GM23338 (cell line): ENCODE measurements at regions not wholly inside any gene's neighbourhood (a gene's known extent, or its start where the extent isn't known, plus 50 kb on each side); places are given as distances from the start of the nearest gene placed in this dataset.

Source experiments
- ATAC-seq: fragments of 200-7000 bp; cut with Tn5 transposase; 3 replicates; pipeline ENCODE4 v1.9.1; 2020
- DNase-seq: peaks from one replicate; pipeline ENCODE4 v3.0.0-alpha.2; 2015; ENCODE audit warnings: low spot score
- H2AFZ ChIP-seq: fragments of 200-600 bp; sonication (generic); 2 replicates; pipeline ENCODE4 v1.8.0; 2016; ENCODE audit warnings: antibody characterized with exemption, mild to moderate bottlenecking, moderate library complexity
- H3F3A ChIP-seq: fragments of 200-600 bp; sonication (generic); replicated peaks from 2 replicates; pipeline ENCODE4 v1.8.0; 2017; ENCODE audit warnings: antibody characterized with exemption, mixed run types, low read depth
- H3K27ac ChIP-seq: fragments of 200-600 bp; sonication (generic); 2 replicates; pipeline ENCODE4 v1.6.1; 2016; ENCODE audit warnings: low read depth
- H3K27me3 ChIP-seq: fragments of 200-600 bp; sonication (generic); 2 replicates; pipeline ENCODE4 v1.8.0; 2016; ENCODE audit warnings: mild to moderate bottlenecking, mixed run types, moderate library complexity; ENCODE audit not compliant: insufficient read depth
- H3K36me3 ChIP-seq: fragments of 200-600 bp; sonication (generic); 2 replicates; pipeline ENCODE4 v1.8.0; 2016; ENCODE audit warnings: mild to moderate bottlenecking; ENCODE audit not compliant: insufficient read depth
- H3K4me1 ChIP-seq: fragments of 200-600 bp; sonication (generic); 2 replicates; pipeline ENCODE4 v1.8.0; 2016; ENCODE audit warnings: mild to moderate bottlenecking, moderate library complexity; ENCODE audit not compliant: insufficient read depth
- H3K4me2 ChIP-seq: fragments of 200-600 bp; sonication (generic); 2 replicates; pipeline ENCODE4 v1.7.1; 2017; ENCODE audit warnings: mixed run types
- H3K4me3 ChIP-seq: fragments of 200-600 bp; sonication (generic); 2 replicates; pipeline ENCODE4 v1.6.1; 2016; ENCODE audit warnings: mixed run types
- H3K79me2 ChIP-seq: fragments of 200-600 bp; sonication (generic); replicated peaks from 2 replicates; pipeline ENCODE4 v1.8.0; 2017; ENCODE audit warnings: mild to moderate bottlenecking; ENCODE audit not compliant: insufficient read depth
- H3K9me2 ChIP-seq: fragments of 200-600 bp; sonication (generic); 2 replicates; pipeline ENCODE4 v1.8.0; 2017; ENCODE audit not compliant: insufficient read depth
- H4K20me1 ChIP-seq: fragments of 200-600 bp; sonication (generic); replicated peaks from 2 replicates; pipeline ENCODE4 v1.8.0; 2017; ENCODE audit warnings: mild to moderate bottlenecking; ENCODE audit not compliant: insufficient read depth
- H3K27ac Mint-ChIP-seq: 2 replicates; pipeline ENCODE4 v1.8.0; 2020; ENCODE audit warnings: inconsistent platforms, mild to moderate bottlenecking, moderate library complexity, mixed read lengths
- H3K27me3 Mint-ChIP-seq: 3 replicates; pipeline ENCODE4 v1.8.0; 2022; ENCODE audit warnings: low read depth, mild to moderate bottlenecking, moderate library complexity, mixed read lengths, inconsistent platforms; ENCODE audit not compliant: insufficient read depth, poor library complexity
- H3K36me3 Mint-ChIP-seq: 3 replicates; pipeline ENCODE4 v1.8.0; 2021; ENCODE audit warnings: low read depth, mild to moderate bottlenecking, inconsistent platforms, moderate library complexity, mixed read lengths
- H3K4me1 Mint-ChIP-seq: 3 replicates; pipeline ENCODE4 v1.8.0; 2020; ENCODE audit warnings: mild to moderate bottlenecking, inconsistent platforms, mixed read lengths
- H3K4me3 Mint-ChIP-seq: 3 replicates; pipeline ENCODE4 v1.8.0; 2021; ENCODE audit warnings: moderate library complexity, mild to moderate bottlenecking, inconsistent platforms, mixed read lengths
- H3K9me3 Mint-ChIP-seq: 3 replicates; pipeline ENCODE4 v1.8.0; 2020; ENCODE audit warnings: moderate library complexity, mild to moderate bottlenecking, inconsistent platforms, mixed read lengths
- CREB1 ChIP-seq: fragments of 250-450 bp; sonication (Bioruptor Pico); IDR thresholded peaks from 2 replicates; pipeline ENCODE4 v1.5.0; 2020; ENCODE audit warnings: low read depth, mild to moderate bottlenecking, moderate library complexity
- POLR2AphosphoS5 ChIP-seq: IDR thresholded peaks from 2 replicates; pipeline ENCODE4 v1.6.1; 2016; ENCODE audit warnings: antibody characterized with exemption, low read depth
- REST ChIP-seq: IDR thresholded peaks from one replicate; pipeline ENCODE4 v1.6.1; 2018; ENCODE audit warnings: antibody characterized with exemption; ENCODE audit not compliant: unreplicated experiment
- ZNF114 ChIP-seq: fragments of 250-450 bp; sonication (Bioruptor Pico); IDR thresholded peaks from 2 replicates; pipeline ENCODE4 v1.5.0; 2020; ENCODE audit warnings: mild to moderate bottlenecking, moderate library complexity
- ZNF331 ChIP-seq: fragments of 250-450 bp; sonication (Bioruptor Pico); IDR thresholded peaks from 2 replicates; pipeline ENCODE4 v1.5.0; 2020; ENCODE audit warnings: low read depth, mild to moderate bottlenecking, moderate library complexity
- TF ChIP-seq, protein P1 (sequence below): fragments of 250-450 bp; sonication (Bioruptor Pico); IDR thresholded peaks from 2 replicates; pipeline ENCODE4 v1.5.0; 2020; ENCODE audit warnings: mild to moderate bottlenecking, moderate library complexity
- TF ChIP-seq, protein P2 (sequence below), 2 experiments: fragments of 200-600 bp in 1 of 2; sonication (generic) in 1 of 2; conservative IDR thresholded peaks; 2 replicates each; pipeline versions ENCODE4 v1.5.1 to v1.6.1; 2016 to 2017; ENCODE audit warnings: antibody characterized with exemption in 2 of 2, low read depth in 2 of 2, mild to moderate bottlenecking in 2 of 2, moderate library complexity in 1 of 2

DNA sequence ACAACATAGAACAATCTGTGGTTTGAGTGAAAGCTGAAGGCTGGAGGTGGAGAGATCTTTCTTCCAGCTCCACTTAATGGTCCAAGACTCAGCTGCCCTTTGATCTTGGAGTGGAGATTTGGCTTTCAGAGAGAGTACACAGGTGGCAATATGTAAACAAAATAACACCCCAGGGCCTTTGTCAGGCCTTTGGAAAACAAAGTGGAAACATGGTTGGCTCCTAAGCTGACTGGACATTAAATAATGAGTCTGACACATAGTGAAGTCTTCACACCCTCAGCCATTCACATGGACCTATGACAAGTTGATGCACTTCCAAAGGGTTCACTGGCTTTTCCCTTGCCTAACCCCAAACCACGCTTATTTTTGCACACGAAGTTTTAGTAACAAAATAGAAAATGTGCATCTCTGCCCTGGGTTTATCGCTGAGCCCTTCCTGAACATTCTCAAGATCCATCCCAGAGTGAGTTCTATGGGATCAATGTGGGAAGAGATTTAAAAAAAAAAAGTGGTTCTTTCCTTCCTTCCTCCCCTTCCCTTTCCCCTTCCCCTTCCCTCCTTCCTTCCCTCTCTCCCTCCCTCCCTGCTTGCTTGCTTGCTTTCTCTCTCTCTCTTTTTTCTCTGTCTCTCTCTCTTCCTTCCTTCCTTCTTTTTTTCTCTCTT lies 201.3 kb upstream of the NT5C1B start:
- Histone ChIP-seq H3K9me2 (no peaks in the 10 kb centered on the region), H3K4me2 (no peak overlapping the region), H3F3A (no peaks in the 10 kb centered on the region), H3K27ac (no peak overlapping the region), H3K4me1 (no peaks in the 10 kb centered on the region), H2AFZ (no peak overlapping the region), H3K4me3 (no peak overlapping the region), H4K20me1 (no peaks in the 10 kb centered on the region; the same call in 1 of the 2 replicates), H3K27me3 (no peaks in the 10 kb centered on the region), H3K36me3 (no peaks in the 10 kb centered on the region), H3K79me2 (no peaks in the 10 kb centered on the region)
- Mint-ChIP-seq H3K4me3 (no peak overlapping the region), H3K27ac (no peak overlapping the region), H3K36me3 (no peaks in the 10 kb centered on the region), H3K27me3 (no peaks in the 10 kb centered on the region), H3K4me1 (peaks cover 2% of the 10 kb centered on the region; the same call in 1 of the 3 replicates), H3K9me3 (no peaks in the 10 kb centered on the region)
- TF ChIP-seq CREB1, result no peak
- TF ChIP-seq, protein P1, sequence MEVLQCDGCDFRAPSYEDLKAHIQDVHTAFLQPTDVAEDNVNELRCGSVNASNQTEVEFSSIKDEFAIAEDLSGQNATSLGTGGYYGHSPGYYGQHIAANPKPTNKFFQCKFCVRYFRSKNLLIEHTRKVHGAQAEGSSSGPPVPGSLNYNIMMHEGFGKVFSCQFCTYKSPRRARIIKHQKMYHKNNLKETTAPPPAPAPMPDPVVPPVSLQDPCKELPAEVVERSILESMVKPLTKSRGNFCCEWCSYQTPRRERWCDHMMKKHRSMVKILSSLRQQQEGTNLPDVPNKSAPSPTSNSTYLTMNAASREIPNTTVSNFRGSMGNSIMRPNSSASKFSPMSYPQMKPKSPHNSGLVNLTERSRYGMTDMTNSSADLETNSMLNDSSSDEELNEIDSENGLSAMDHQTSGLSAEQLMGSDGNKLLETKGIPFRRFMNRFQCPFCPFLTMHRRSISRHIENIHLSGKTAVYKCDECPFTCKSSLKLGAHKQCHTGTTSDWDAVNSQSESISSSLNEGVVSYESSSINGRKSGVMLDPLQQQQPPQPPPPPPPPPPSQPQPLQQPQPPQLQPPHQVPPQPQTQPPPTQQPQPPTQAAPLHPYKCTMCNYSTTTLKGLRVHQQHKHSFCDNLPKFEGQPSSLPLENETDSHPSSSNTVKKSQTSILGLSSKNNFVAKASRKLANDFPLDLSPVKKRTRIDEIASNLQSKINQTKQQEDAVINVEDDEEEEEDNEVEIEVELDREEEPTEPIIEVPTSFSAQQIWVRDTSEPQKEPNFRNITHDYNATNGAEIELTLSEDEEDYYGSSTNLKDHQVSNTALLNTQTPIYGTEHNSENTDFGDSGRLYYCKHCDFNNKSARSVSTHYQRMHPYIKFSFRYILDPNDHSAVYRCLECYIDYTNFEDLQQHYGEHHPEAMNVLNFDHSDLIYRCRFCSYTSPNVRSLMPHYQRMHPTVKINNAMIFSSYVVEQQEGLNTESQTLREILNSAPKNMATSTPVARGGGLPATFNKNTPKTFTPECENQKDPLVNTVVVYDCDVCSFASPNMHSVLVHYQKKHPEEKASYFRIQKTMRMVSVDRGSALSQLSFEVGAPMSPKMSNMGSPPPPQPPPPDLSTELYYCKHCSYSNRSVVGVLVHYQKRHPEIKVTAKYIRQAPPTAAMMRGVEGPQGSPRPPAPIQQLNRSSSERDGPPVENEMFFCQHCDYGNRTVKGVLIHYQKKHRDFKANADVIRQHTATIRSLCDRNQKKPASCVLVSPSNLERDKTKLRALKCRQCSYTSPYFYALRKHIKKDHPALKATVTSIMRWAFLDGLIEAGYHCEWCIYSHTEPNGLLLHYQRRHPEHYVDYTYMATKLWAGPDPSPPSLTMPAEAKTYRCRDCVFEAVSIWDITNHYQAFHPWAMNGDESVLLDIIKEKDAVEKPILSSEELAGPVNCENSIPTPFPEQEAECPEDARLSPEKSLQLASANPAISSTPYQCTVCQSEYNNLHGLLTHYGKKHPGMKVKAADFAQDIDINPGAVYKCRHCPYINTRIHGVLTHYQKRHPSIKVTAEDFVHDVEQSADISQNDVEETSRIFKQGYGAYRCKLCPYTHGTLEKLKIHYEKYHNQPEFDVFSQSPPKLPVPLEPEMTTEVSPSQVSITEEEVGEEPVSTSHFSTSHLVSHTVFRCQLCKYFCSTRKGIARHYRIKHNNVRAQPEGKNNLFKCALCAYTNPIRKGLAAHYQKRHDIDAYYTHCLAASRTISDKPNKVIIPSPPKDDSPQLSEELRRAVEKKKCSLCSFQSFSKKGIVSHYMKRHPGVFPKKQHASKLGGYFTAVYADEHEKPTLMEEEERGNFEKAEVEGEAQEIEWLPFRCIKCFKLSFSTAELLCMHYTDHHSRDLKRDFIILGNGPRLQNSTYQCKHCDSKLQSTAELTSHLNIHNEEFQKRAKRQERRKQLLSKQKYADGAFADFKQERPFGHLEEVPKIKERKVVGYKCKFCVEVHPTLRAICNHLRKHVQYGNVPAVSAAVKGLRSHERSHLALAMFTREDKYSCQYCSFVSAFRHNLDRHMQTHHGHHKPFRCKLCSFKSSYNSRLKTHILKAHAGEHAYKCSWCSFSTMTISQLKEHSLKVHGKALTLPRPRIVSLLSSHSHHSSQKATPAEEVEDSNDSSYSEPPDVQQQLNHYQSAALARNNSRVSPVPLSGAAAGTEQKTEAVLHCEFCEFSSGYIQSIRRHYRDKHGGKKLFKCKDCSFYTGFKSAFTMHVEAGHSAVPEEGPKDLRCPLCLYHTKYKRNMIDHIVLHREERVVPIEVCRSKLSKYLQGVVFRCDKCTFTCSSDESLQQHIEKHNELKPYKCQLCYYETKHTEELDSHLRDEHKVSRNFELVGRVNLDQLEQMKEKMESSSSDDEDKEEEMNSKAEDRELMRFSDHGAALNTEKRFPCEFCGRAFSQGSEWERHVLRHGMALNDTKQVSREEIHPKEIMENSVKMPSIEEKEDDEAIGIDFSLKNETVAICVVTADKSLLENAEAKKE, result no peak
- TF ChIP-seq ZNF331 (CRISPR knock-in tag), result no peak
- TF ChIP-seq POLR2AphosphoS5, result no peak
- TF ChIP-seq REST, result no peak
- no peak for TF ChIP-seq ZNF114
- TF ChIP-seq, protein P2, sequence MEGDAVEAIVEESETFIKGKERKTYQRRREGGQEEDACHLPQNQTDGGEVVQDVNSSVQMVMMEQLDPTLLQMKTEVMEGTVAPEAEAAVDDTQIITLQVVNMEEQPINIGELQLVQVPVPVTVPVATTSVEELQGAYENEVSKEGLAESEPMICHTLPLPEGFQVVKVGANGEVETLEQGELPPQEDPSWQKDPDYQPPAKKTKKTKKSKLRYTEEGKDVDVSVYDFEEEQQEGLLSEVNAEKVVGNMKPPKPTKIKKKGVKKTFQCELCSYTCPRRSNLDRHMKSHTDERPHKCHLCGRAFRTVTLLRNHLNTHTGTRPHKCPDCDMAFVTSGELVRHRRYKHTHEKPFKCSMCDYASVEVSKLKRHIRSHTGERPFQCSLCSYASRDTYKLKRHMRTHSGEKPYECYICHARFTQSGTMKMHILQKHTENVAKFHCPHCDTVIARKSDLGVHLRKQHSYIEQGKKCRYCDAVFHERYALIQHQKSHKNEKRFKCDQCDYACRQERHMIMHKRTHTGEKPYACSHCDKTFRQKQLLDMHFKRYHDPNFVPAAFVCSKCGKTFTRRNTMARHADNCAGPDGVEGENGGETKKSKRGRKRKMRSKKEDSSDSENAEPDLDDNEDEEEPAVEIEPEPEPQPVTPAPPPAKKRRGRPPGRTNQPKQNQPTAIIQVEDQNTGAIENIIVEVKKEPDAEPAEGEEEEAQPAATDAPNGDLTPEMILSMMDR (conservative IDR thresholded peaks at IDR 0.05; ENCODE audit: low read depth in 2 of 2), result no peak
- DNase-seq, result no peak
- ATAC-seq, result no peak
